ENCODE measurements at regions not wholly inside any gene's neighbourhood (a gene's known extent, or its start where the extent isn't known, plus 50 kb on each side); places are given as distances from the start of the nearest gene placed in this dataset.

DNA sequence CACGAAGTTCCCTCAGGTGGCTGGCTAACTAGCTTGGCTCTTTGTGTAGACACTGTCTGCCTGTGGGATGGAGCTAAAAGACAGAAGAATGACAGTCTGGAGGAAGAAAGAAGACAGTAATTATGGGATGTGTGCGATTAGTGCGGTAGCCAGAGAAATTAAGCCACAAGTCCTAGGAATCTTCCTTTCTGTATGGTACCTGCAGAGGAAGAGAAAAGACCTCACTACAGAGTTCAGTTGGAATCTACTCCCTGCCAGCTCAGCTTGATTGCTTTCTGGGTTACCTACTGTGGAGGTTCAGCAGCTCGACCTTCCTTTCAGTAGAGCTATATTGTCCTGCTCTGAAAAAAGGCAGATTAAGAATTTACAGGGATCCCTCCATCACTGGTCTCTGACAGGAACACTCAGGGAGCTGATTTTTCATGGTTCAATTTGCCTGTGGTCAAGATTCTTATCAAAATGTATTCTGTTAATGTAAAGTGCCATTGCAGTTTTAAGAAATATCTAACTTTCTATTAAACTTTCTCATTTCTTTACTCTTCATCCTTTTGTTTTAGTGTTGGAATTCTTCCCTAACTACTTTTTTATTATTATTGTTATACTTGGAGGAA, 187.2 kb downstream of the CENPW start:
- peaks cover 14 to 18% of the 10 kb centered on the region in 2 experiments for H3K4me1 ChIP-seq (ENCODE audit: control insufficient read depth in 1 of 2, insufficient read depth in 1 of 2, low read depth in 1 of 2, low read length in 1 of 2)
- H3K36me3 ChIP-seq = no peaks in the 10 kb centered on the region
- no peaks in the 10 kb centered on the region for H3K9me3 ChIP-seq
- H3K27ac ChIP-seq = no peak overlapping the region
- no peak overlapping the region for H3K4me3 ChIP-seq (ENCODE audit: low read depth in 1 of 2, low read length in 1 of 2)
- TF ChIP-seq CTCF (IDR thresholded peaks at IDR 0.05) = no peak
- H3K27me3 ChIP-seq = peaks cover 50% of the 10 kb centered on the region

DNA sequence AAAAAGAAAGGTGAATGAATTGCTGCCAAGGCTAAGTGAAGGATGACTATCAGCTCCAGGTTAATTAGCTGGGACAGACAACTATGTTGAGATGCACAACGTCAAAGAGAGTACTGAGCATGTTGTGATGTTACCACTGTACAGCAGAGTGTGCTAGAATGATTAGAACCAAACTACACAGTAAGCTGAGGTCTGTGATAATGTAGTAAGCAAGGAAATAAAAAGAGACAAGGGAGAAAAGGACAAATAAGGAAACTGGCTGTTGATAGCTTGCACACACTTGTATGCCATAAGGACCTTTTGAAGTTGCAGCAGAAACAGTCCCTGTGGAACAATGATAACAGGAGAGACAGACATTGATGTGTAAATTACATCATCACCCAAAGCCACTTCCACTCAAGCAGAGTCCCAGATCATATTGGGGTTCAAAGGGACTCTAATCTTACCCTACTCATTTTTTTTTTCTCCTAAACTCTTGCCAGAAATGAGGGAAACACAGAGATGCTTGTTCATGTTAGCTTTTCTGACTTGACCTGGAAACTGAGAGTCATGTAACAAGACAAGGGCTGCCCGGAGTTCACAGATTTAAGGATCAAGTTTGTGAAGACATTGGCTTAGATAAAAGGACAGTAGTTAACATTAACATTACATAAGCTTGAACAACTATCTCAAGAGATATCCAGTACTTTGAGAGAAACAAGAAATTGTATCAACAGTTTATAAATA, 189.9 kb downstream of the CENPW start:
- no peak for TF ChIP-seq CTCF (IDR thresholded peaks at IDR 0.05)
- peaks cover 29% of the 10 kb centered on the region for H3K27me3 ChIP-seq
- no peaks in the 10 kb centered on the region for H3K9me3 ChIP-seq
- no peak overlapping the region for H3K27ac ChIP-seq
- no peaks in the 10 kb centered on the region for H3K36me3 ChIP-seq
- no peak overlapping the region for H3K4me3 ChIP-seq (ENCODE audit: low read depth in 1 of 2, low read length in 1 of 2)
- H3K4me1 ChIP-seq (ENCODE audit: control insufficient read depth in 1 of 2, insufficient read depth in 1 of 2, low read depth in 1 of 2, low read length in 1 of 2) = peaks cover 26 to 39% of the 10 kb centered on the region in 2 experiments

GRCh38 chr6:126530775-126531174, 190.9 kb downstream of the CENPW start:
- Histone ChIP-seq H3K9me3 (no peaks in the 10 kb centered on the region), H3K27me3 (peaks cover 19% of the 10 kb centered on the region), H3K4me1 (ENCODE audit: control insufficient read depth in 1 of 2, insufficient read depth in 1 of 2, low read depth in 1 of 2, low read length in 1 of 2) (peaks cover 31 to 48% of the 10 kb centered on the region in 2 experiments), H3K27ac (peak overlapping the region; percentile 56), H3K36me3 (no peaks in the 10 kb centered on the region), H3K4me3 (ENCODE audit: low read depth in 1 of 2, low read length in 1 of 2) (no peak overlapping the region)
- no peak for TF ChIP-seq CTCF (IDR thresholded peaks at IDR 0.05)

DNA sequence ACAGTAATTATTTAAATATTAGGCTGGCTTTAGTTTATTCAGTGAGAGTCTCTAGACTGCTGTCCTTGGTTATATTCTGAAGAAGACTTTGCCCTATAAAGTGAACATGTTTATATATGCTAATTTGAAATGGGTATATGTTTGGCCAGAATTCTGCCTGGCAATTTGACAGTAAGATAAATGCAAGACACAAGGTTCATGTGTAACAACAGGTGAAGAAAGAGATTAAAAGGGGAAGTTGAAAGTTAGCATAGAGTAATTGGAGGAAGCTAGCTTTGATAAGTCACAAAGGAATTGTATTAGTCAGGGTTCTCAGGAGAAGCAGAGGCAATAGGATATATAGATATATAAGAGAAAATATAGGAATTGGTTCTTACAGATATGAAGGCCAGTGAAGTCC, 191.4 kb downstream of the CENPW start:
- Histone ChIP-seq H3K4me3 (ENCODE audit: low read depth in 1 of 2, low read length in 1 of 2) (no peak overlapping the region), H3K27ac (peak overlapping the region; percentile 56), H3K36me3 (no peaks in the 10 kb centered on the region), H3K4me1 (ENCODE audit: control insufficient read depth in 1 of 2, insufficient read depth in 1 of 2, low read depth in 1 of 2, low read length in 1 of 2) (peaks cover 36 to 53% of the 10 kb centered on the region in 2 experiments), H3K9me3 (no peaks in the 10 kb centered on the region), H3K27me3 (peaks cover 14% of the 10 kb centered on the region)
- no peak for TF ChIP-seq CTCF (IDR thresholded peaks at IDR 0.05)

- peaks cover 8% of the 10 kb centered on the region for H3K27me3 ChIP-seq
- no peak for TF ChIP-seq CTCF (IDR thresholded peaks at IDR 0.05)
- no peaks in the 10 kb centered on the region for H3K9me3 ChIP-seq
- no peaks in the 10 kb centered on the region for H3K36me3 ChIP-seq
- no peak overlapping the region for H3K4me3 ChIP-seq (ENCODE audit: low read depth in 1 of 2, low read length in 1 of 2)
- H3K27ac ChIP-seq = peak overlapping the region; percentile 56
- H3K4me1 ChIP-seq (ENCODE audit: control insufficient read depth in 1 of 2, insufficient read depth in 1 of 2, low read depth in 1 of 2, low read length in 1 of 2) = peaks cover 42 to 59% of the 10 kb centered on the region in 2 experiments
Measured at GRCh38 chr6:126531840-126532239, 191.9 kb downstream of the CENPW start.

Measured in neutrophil (primary cell).